GM18519 (cell line): ENCODE measurements at regions not wholly inside any gene's neighbourhood (a gene's known extent, or its start where the extent isn't known, plus 50 kb on each side); places are given as distances from the start of the nearest gene placed in this dataset.
"Not testable (repeated sequence)": the region's sequence is repeated elsewhere in the genome, so short reads cannot be mapped to it uniquely, and the experiment has no call there.

Experiments used
- ATAC-seq: cut with Tn5 transposase; IDR thresholded peaks from one replicate; pipeline ENCODE4 v1.9.1; 2021; ENCODE audit warnings: mild to moderate bottlenecking, moderate library complexity; ENCODE audit not compliant: unreplicated experiment, low FRiP score

DNA sequence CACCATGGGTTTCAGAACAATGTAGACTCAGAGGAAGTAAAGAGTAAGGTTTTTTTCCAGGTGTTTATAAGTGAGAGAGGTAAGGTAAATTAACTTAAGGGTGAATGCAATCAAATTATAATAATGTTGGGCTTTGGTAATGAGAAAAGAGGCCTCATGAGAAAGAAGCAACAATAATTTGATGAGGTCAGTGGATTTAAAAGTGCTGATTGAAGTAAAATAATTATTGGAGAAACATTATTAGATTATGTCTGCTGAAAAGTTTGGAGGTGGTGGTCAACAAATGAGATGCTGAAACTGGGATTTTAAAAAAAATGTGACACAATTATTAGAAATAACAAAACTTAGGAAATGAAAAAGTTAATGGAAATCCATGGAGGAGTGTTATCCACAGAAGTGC lies 187.4 kb upstream of the BRINP3 start:
- ATAC-seq = no peak

- ATAC-seq = no peak
These were observed 190.2 kb upstream of the BRINP3 start for GRCh38 chr1:190667914-190668313.

GRCh38 chr1:190679044-190679443 lies 201.4 kb upstream of the BRINP3 start:
- ATAC-seq = no peak

DNA sequence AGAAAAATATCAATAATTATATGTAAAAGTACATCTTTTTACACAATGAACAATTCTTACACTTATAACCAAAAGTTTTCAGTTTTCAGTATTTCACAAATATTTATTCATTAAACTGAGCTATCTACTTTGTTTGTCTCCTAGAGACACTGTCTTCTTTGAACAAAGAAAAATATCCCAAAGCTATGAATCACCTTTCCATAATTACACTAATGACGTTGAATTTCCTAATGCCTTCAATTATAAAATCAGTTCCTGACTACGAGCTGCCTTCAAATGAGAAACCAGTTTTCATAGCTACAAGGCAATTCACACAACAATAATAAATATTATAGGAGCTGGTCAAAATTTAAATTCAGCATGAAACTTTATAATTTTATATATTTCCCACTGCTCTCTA lies 201.8 kb upstream of the BRINP3 start:
- ATAC-seq = no peak

GRCh38 chr1:190679983-190680382 lies 202.3 kb upstream of the BRINP3 start:
- no peak for ATAC-seq

DNA sequence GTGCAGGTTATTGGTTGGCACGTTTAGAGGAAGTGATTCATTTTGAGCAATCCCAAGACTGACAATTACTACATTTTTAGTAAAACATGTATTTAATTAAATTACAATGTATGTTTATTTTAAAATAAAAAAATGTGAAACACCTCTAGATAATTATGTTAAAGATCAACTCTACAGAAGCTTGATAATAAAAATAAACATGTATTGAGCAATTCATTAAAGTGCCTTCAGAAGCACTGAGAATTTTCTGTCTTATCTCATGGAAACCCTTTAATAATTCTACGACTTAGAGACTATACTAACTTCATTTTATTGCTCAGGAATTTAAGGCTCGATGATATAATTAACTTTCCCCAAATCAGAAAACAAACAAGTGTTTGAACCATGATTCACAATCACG lies 208.0 kb upstream of the BRINP3 start:
- no peak for ATAC-seq

DNA sequence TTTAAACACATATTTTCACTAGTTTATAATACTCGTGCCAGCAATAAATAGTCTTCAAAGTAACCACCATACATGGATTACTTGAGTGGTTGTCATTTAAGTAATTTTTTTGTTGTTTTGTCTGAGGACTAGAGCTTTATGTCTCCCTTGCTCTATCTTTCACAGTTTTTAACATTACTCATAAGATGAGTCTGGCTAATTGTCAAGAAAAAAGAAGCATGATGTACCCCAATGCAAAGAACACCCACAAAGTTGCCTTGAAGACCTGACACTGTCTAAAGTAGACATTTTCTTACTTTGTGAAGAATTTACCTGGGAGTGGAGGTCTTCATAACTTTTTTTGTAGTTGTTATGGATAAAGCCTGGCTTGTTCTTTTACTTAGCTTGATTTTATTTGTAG lies 210.4 kb upstream of the BRINP3 start:
- no peak for ATAC-seq

- ATAC-seq = not testable (repeated sequence)
These were observed 220.8 kb upstream of the BRINP3 start for GRCh38 chr1:190698488-190698887.

- ATAC-seq = no peak
These were observed 221.5 kb upstream of the BRINP3 start for GRCh38 chr1:190699165-190699564.

- no peak for ATAC-seq
These were observed 230.9 kb upstream of the BRINP3 start for GRCh38 chr1:190708418-190709057.

GRCh38 chr1:190711069-190711468 lies 233.4 kb upstream of the BRINP3 start:
- ATAC-seq = no peak

GRCh38 chr1:190717055-190717454 lies 239.4 kb upstream of the BRINP3 start:
- no peak for ATAC-seq

- no peak for ATAC-seq
These were observed 259.4 kb upstream of the BRINP3 start for GRCh38 chr1:190736971-190737590.

- ATAC-seq = no peak
These were observed 260.7 kb upstream of the BRINP3 start for GRCh38 chr1:190738317-190738716.

DNA sequence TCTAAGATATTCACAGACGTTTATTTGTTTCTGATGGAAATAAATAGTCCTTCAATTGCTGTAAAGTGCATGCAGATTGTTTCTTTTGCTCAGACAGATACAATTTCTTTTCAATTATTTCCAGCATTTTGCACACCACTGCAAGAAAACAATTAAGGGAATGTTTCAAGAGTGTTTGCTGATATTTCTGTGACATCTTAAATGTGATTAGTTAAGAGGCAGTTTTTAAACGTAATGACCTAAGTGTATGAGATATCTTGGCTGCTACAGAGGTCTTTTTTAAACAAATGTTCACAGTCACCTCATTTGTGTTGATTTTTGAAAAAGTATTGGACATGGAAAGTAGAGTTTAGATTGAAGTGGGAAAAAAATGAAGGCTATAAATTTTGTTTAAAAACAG lies 262.3 kb upstream of the BRINP3 start:
- ATAC-seq = no peak

GRCh38 chr1:190747704-190748103 lies 270.0 kb upstream of the BRINP3 start:
- no peak for ATAC-seq

DNA sequence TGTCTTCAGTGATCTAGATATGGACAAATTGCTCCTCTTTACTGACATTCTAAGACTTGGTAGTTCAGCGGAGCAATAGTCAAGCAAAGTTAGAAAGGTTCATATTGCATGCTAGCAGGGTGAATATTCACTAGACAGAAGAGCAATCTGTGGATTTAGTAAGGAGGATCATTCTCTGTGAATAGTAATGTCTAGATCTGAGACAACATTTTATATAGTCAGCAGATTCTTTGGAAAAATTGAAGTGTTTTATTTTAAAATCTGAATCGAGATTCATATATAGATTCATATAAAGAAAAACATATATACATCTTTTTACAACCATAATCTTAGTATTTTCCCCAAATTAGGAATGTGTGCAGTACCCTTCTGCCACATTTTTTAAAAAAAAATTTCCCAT lies 274.5 kb upstream of the BRINP3 start:
- no peak for ATAC-seq

GRCh38 chr1:190754666-190755065 lies 277.0 kb upstream of the BRINP3 start:
- ATAC-seq = no peak

DNA sequence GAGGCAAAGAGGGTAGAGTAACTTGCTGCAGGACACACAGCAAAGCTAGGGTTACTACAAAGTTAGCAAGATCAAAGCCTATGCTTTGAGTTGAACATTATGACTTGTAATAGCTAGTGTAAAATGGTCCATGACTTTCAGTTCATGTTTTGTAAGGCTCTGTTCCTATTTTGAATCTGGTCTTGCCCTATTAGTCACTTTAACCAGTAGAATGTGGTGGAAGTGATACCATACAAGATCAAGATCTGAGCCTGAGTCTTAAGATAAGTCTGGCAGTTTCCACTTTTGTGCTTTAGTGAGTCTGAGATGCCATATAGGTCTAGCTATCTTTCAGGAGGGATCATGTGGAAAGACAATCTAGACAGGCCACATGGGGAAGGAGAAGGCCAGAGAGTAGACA lies 282.1 kb upstream of the BRINP3 start:
- ATAC-seq = peak; percentile 99

GRCh38 chr1:190762325-190762724 lies 284.7 kb upstream of the BRINP3 start:
- ATAC-seq = no peak

- no peak for ATAC-seq
These were observed 315.2 kb upstream of the BRINP3 start for GRCh38 chr1:190792873-190793272.

DNA sequence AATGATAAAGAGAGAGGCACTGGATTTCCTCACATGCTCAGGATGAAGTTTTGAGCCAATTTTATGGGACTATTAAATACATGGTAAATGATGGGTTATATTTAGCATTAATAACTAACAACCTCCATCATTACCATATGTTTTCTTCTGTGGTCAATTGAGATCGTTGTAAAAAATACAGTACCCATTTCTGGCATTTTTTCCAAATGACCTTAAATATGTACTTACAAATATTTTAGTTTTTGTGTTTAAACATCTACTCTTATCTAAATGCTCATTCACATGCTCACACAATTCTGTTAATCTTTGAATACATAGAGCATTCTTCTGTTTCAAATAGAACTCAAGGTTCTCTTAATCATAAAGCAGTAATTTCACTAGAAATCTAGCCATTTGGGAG lies 330.0 kb upstream of the BRINP3 start:
- no peak for ATAC-seq

- no peak for ATAC-seq
These were observed 330.4 kb upstream of the BRINP3 start for GRCh38 chr1:190808035-190808434.
